ENCODE measurements at regions not wholly inside any gene's neighbourhood (a gene's known extent, or its start where the extent isn't known, plus 50 kb on each side); places are given as distances from the start of the nearest gene placed in this dataset.

- ATAC-seq (ENCODE audit: low read depth) (no peak), DNase-seq (no peak)
- H4K20me1 ChIP-seq (ENCODE audit: insufficient read depth, low read length): no peaks in the 10 kb centered on the region
- H3K27me3 ChIP-seq (ENCODE audit: control insufficient read depth, insufficient read depth, low read length): no peaks in the 10 kb centered on the region
- H2AK5ac ChIP-seq (ENCODE audit: low read depth, low read length): no peak overlapping the region
- no peak overlapping the region for H2BK5ac ChIP-seq (ENCODE audit: low read depth, low read length, poor library complexity, severe bottlenecking)
- no peaks in the 10 kb centered on the region for H3K9me1 ChIP-seq (ENCODE audit: insufficient read depth, low read length)
- no peak overlapping the region for H3K56ac ChIP-seq (ENCODE audit: extremely low read depth, insufficient read depth, low read length)
- no TSS peak for BruUV-seq (replicated peaks)
- no peak overlapping the region for H2BK20ac ChIP-seq (ENCODE audit: low read depth, low read length)
- no peak overlapping the region for H2BK120ac ChIP-seq (ENCODE audit: low read depth, low read length)
- H3K9ac ChIP-seq (ENCODE audit: low read depth, low read length): no peak overlapping the region
- H2AFZ ChIP-seq (replicated peaks; ENCODE audit: low read length, poor library complexity): no peak overlapping the region
- H4K8ac ChIP-seq (ENCODE audit: low read depth in 2 of 2, low read length in 2 of 2): no peak overlapping the region
- H3K9me3 ChIP-seq (ENCODE audit: control insufficient read depth, insufficient read depth, low read length): no peaks in the 10 kb centered on the region
- no peak overlapping the region for H3K4me3 ChIP-seq (ENCODE audit: insufficient read depth, low read depth, low read length)
- H3K4ac ChIP-seq (ENCODE audit: low read depth, low read length): no peak overlapping the region
- no peak overlapping the region for H2BK15ac ChIP-seq (ENCODE audit: low read depth, low read length)
- no peak overlapping the region for H4K5ac ChIP-seq (ENCODE audit: low read depth, low read length)
- H3K4me1 ChIP-seq (ENCODE audit: control insufficient read depth, insufficient read depth, low read length): no peaks in the 10 kb centered on the region
- intact Hi-C loops (cut with micrococcal nuclease) (no loop called here), dilution Hi-C loops (cut with HindIII; ENCODE audit: low sequenced_read_pairs, unreplicated experiment) (no loop called here), in situ Hi-C loops (cut with MboI; ENCODE audit: low sequenced_read_pairs) (no loop called here)
- H3K4me2 ChIP-seq (ENCODE audit: low read depth, low read length): no peak overlapping the region
- no peaks in the 10 kb centered on the region for H3K36me3 ChIP-seq (ENCODE audit: control insufficient read depth, insufficient read depth, low read length)
- H3K23ac ChIP-seq (ENCODE audit: low read depth, low read length): no peak overlapping the region
- H2AK9ac ChIP-seq (replicated peaks; ENCODE audit: low read depth, low read length, poor library complexity): no peak overlapping the region
- no peak overlapping the region for H3K14ac ChIP-seq (replicated peaks; ENCODE audit: low read depth, low read length)
- no CpG with 5 or more reads among the region's 5 CpGs for WGBS, 2 experiments (ENCODE audit: extremely low coverage in 2 of 2, insufficient read length in 1 of 2)
- H3K79me1 ChIP-seq (ENCODE audit: low read depth in 1 of 2, low read length in 2 of 2): no peaks in the 10 kb centered on the region
- no peak overlapping the region for H4K91ac ChIP-seq (ENCODE audit: insufficient read depth, low read depth, low read length)
- no peak overlapping the region for H3K27ac ChIP-seq (ENCODE audit: insufficient read depth, low read length)
- TF ChIP-seq SMC3 (IDR thresholded peaks at IDR 0.05; ENCODE audit: low read depth, low read length) (no peak), USF2 (IDR thresholded peaks at IDR 0.05; ENCODE audit: low read depth, low read length) (no peak)
- ChIA-PET CTCF (no interaction called here), POLR2A (ENCODE audit: unreplicated experiment) (no interaction called here)
- H3K18ac ChIP-seq (ENCODE audit: low read depth, low read length): no peak overlapping the region
These were observed 182.5 kb downstream of the GXYLT1 start for GRCh38 chr12:41962171-41962572.

All from IMR-90 (cell line).